ENCODE measurements at regions not wholly inside any gene's neighbourhood (a gene's known extent, or its start where the extent isn't known, plus 50 kb on each side); places are given as distances from the start of the nearest gene placed in this dataset.

DNA sequence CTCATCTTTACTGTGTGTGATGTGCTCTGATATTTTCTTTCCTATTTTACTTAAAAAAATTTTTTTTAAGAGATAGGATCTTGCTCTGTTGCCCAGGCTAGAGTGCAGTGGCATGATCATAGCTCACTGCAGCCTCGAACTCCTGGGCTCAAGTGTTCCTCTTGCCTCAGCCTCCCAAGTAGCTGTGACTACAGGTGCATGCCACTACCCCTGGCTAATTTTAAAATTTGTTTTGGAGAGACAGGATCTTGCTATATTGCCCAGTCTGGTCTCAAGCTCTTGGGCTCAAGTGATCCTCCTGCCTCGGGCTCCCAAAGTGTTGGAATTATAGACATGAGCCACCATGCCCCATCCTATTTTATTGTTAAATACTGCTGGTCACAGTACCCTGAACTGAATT lies 67.4 kb downstream of the FOXD2 start:
- TF ChIP-seq POLR2A (IDR thresholded peaks at IDR 0.05) = no peak
- TF ChIP-seq, protein P1, sequence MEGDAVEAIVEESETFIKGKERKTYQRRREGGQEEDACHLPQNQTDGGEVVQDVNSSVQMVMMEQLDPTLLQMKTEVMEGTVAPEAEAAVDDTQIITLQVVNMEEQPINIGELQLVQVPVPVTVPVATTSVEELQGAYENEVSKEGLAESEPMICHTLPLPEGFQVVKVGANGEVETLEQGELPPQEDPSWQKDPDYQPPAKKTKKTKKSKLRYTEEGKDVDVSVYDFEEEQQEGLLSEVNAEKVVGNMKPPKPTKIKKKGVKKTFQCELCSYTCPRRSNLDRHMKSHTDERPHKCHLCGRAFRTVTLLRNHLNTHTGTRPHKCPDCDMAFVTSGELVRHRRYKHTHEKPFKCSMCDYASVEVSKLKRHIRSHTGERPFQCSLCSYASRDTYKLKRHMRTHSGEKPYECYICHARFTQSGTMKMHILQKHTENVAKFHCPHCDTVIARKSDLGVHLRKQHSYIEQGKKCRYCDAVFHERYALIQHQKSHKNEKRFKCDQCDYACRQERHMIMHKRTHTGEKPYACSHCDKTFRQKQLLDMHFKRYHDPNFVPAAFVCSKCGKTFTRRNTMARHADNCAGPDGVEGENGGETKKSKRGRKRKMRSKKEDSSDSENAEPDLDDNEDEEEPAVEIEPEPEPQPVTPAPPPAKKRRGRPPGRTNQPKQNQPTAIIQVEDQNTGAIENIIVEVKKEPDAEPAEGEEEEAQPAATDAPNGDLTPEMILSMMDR (IDR thresholded peaks at IDR 0.05) = no peak
- Histone ChIP-seq H3K9me3 (no peaks in the 10 kb centered on the region), H3K27me3 (no peaks in the 10 kb centered on the region), H3K4me3 (no peak overlapping the region), H3K4me1 (peaks cover 0 to 6% of the 10 kb centered on the region in 2 donors), H3K36me3 (no peaks in the 10 kb centered on the region), H3K27ac (no peak overlapping the region)
- DNase-seq = no peak
- intact Hi-C loops (cut with DNase I; ENCODE audit: low total_unique reads) = no loop called here

DNA sequence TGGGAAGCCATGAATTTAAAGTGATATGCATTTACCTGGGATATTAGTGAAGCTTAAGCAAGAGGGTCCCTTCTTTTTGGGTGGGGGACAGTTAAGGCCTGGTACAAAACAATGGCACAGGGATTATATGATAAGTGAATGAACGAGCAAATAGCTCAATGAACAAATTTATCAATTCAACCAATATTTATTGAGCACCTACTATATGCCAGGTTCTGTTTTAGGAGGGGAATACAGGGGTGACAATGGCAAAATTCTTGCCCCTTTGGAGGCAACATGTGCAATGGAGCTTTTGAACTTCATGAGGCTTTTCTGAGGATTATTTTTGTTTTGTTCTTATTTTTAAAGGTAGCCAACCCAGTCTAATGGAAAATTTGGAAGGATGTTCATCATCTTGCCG lies 68.2 kb downstream of the FOXD2 start:
- Histone ChIP-seq H3K27me3 (no peaks in the 10 kb centered on the region), H3K4me1 (peaks cover 0 to 6% of the 10 kb centered on the region in 2 donors), H3K4me3 (no peak overlapping the region), H3K27ac (no peak overlapping the region), H3K36me3 (no peaks in the 10 kb centered on the region), H3K9me3 (no peaks in the 10 kb centered on the region)
- TF ChIP-seq, protein P1 (IDR thresholded peaks at IDR 0.05) = no peak
- TF ChIP-seq POLR2A (IDR thresholded peaks at IDR 0.05) = no peak
- intact Hi-C loops (cut with DNase I; ENCODE audit: low total_unique reads) = no loop called here
- DNase-seq = no peak

DNA sequence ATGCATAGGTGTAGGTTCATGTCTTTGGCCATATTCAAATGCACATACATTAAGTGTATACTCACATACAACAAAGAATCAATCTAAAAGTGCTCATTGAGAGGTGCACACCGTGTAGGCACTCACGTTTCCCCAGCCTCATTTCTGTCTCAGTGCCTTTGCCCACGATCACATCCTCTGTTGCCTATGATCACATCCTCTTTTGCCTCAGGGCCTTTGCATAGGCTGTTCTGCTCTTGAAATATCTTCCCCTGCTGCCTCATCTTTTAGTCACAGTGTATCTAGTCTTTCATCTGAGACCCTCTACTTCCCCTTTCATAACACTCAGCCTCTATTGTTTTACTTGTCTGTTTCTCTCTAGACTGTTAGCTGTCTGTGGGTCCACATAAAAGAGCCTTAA lies 69.3 kb downstream of the FOXD2 start:
- intact Hi-C loops (cut with DNase I; ENCODE audit: low total_unique reads) = no loop called here
- H3K4me1 ChIP-seq = peaks cover 0 to 6% of the 10 kb centered on the region in 2 donors
- H3K4me3 ChIP-seq = no peak overlapping the region
- DNase-seq = no peak
- no peaks in the 10 kb centered on the region for H3K36me3 ChIP-seq
- H3K27ac ChIP-seq = no peak overlapping the region
- H3K27me3 ChIP-seq = no peaks in the 10 kb centered on the region
- no peak for TF ChIP-seq POLR2A (IDR thresholded peaks at IDR 0.05)
- TF ChIP-seq, protein P1 (IDR thresholded peaks at IDR 0.05) = no peak
- no peaks in the 10 kb centered on the region for H3K9me3 ChIP-seq

DNA sequence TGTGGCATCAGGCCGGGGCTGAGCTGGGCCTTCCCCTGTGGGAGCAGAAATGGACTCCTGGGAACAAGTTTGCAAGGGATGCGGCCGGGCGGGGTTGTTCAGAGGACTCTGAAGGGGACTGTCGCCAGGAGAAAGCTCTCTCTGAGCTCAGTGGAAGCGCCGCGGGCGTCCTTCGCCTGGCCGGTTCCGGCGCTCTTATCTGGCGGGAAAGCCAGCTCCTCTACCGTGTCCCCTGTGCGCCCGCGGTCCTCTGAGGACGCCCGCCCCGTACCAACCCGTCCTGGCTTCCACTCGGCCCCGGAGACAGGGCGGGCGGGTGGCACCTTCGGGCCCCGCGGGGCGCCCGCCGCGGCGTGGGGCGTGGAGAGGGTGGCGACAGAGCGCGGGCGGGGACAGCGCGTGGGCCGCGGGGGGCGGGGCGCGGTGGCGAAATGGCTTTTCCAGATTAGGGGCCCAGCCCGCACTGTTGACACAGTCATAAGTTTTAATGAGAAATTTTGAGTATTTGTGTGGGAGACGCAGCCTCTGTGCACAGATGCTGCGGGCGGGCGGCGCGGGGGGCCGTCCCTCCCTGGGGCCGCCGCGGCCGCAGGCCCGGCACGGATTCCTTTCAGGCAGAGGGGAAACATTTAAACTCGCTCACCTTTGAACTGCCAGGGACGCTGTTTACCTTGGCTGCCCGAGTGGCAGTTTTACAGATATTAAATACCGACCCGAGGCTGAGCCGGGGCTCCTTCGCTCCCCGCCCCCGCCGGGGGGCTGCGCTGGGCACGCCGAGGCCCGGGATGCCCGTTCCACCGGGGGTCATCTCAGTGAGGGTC lies 70.2 kb downstream of the FOXD2 start:
- intact Hi-C loops (cut with DNase I; ENCODE audit: low total_unique reads) = no loop called here
- H3K4me1 ChIP-seq = peaks cover 0 to 6% of the 10 kb centered on the region in 2 donors
- no peaks in the 10 kb centered on the region for H3K36me3 ChIP-seq
- TF ChIP-seq, protein P1 (IDR thresholded peaks at IDR 0.05) = no peak
- no peak for TF ChIP-seq POLR2A (IDR thresholded peaks at IDR 0.05)
- no peaks in the 10 kb centered on the region for H3K9me3 ChIP-seq
- H3K27me3 ChIP-seq = no peaks in the 10 kb centered on the region
- peak in 1 of 2 donors; percentile 24 for DNase-seq
- H3K4me3 ChIP-seq = peak overlapping the region; percentile 16 to 34
- H3K27ac ChIP-seq = peak overlapping the region in 1 of 2 donors; percentile 19

DNA sequence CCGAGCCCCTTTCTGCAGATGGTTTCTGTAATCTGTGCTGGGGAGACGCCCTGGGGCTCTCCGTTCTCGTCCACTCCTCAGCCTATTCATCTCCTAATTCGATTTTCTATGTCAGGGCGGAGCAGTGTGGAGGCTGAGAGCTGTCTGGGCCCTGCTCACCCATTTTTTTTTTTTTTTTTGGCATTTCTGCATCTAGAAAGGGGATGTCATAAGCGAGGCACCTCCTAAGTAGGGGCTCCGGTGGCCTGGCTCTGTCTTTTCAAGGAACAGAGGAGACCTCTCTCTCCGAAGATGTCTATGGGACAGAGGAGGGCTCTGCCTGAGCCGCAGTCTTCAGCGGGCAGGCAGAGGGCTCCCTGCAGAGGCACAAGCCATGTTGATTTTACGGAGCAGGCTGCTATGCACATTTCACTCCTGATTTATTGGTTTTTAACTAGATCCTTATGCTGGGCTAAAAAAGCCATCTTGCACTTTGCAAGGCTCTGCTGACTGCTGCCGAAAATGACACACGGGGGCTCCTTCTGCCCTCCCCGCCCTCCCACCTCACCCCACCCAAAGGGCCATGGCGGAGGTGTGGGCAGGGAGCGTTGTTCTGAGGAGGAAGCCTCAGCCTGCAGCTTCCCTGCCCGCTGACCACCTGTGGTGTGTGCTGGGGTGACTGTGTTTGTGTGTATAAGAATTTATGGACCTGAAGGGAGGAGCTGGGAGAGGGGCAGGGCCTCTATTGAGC lies 71.0 kb downstream of the FOXD2 start:
- TF ChIP-seq, protein P1 (IDR thresholded peaks at IDR 0.05) = no peak
- TF ChIP-seq POLR2A (IDR thresholded peaks at IDR 0.05) = no peak
- intact Hi-C loops (cut with DNase I; ENCODE audit: low total_unique reads) = no loop called here
- DNase-seq = no peak
- H3K27me3 ChIP-seq = no peaks in the 10 kb centered on the region
- peak overlapping the region; percentile 16 to 34 for H3K4me3 ChIP-seq
- H3K36me3 ChIP-seq = no peaks in the 10 kb centered on the region
- peak overlapping the region in 1 of 2 donors; percentile 19 for H3K27ac ChIP-seq
- no peaks in the 10 kb centered on the region for H3K9me3 ChIP-seq
- H3K4me1 ChIP-seq = peaks cover 0 to 6% of the 10 kb centered on the region in 2 donors

All from uterus (tissue), 3 donors.